ENCODE measurements at regions not wholly inside any gene's neighbourhood (a gene's known extent, or its start where the extent isn't known, plus 50 kb on each side); places are given as distances from the start of the nearest gene placed in this dataset.

DNA sequence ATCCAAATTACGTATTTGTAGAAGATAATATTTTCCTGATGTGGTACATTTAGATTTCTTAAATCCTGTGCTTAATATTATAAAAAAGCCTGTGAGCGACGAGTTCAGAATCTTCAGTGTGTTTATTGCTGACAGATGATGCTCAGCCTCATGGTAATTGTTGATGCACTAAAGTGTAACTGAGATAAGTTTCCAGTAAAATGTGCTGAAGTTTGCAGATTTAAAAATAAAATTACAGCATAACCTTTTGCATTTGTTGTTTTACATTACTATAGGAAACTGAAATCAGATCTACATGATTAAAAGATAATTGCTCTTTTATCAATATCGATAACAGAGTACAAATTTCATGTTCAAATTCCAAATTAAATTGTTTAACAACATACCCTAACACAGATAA, 307.6 kb downstream of the FIGN start:
- TF ChIP-seq, protein P1, sequence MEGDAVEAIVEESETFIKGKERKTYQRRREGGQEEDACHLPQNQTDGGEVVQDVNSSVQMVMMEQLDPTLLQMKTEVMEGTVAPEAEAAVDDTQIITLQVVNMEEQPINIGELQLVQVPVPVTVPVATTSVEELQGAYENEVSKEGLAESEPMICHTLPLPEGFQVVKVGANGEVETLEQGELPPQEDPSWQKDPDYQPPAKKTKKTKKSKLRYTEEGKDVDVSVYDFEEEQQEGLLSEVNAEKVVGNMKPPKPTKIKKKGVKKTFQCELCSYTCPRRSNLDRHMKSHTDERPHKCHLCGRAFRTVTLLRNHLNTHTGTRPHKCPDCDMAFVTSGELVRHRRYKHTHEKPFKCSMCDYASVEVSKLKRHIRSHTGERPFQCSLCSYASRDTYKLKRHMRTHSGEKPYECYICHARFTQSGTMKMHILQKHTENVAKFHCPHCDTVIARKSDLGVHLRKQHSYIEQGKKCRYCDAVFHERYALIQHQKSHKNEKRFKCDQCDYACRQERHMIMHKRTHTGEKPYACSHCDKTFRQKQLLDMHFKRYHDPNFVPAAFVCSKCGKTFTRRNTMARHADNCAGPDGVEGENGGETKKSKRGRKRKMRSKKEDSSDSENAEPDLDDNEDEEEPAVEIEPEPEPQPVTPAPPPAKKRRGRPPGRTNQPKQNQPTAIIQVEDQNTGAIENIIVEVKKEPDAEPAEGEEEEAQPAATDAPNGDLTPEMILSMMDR (IDR thresholded peaks at IDR 0.05): no peak
- TF ChIP-seq POLR2A (IDR thresholded peaks at IDR 0.05; ENCODE audit: low read length) (no peak), CHD2 (IDR thresholded peaks at IDR 0.05; ENCODE audit: low read length, partially characterized antibody) (no peak), HOXA7 (CRISPR knock-in tag; IDR thresholded peaks at IDR 0.05) (no peak), GATA3 (IDR thresholded peaks at IDR 0.05; ENCODE audit: borderline replicate concordance) (no peak), ESRRA (IDR thresholded peaks at IDR 0.05; ENCODE audit: borderline replicate concordance, low read length) (no peak), RFX5 (IDR thresholded peaks at IDR 0.05) (no peak), SMC3 (IDR thresholded peaks at IDR 0.05) (no peak), TFCP2L1 (CRISPR knock-in tag; IDR thresholded peaks at IDR 0.05) (no peak), EP300 (IDR thresholded peaks at IDR 0.05) (no peak), SREBF2 (IDR thresholded peaks at IDR 0.05) (no peak), EHMT2 (IDR thresholded peaks at IDR 0.05; ENCODE audit: low read depth) (no peak), CEBPB (IDR thresholded peaks at IDR 0.05) (no peak), RNF2 (IDR thresholded peaks at IDR 0.05; ENCODE audit: borderline replicate concordance, low read depth) (no peak)

Measured in A549 (cell line).